ENCODE measurements at regions not wholly inside any gene's neighbourhood (a gene's known extent, or its start where the extent isn't known, plus 50 kb on each side); places are given as distances from the start of the nearest gene placed in this dataset.
A peak's percentile ranks its signal among the peaks of the same experiment; 100 is the strongest.

DNA sequence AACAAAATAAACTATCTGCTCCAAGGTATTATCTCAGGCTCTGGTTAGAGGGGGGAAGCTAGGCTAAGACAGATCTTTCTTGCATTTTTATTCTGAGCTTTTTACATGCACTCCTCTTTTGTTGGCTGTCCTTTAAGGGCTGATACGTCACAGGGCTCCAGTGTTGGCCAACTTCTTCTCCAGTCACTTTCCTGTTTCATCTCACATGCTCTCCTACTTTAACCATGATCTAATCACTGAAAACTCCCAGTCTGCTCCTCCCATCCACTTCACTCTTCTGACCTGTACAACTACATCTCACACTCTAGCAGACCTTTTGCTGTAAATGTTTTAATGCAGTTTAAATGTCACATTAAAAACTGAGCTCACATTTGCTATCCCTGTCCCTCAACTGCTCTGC lies 510.0 kb upstream of the KLF12 start:
- DNase-seq = no peak

DNA sequence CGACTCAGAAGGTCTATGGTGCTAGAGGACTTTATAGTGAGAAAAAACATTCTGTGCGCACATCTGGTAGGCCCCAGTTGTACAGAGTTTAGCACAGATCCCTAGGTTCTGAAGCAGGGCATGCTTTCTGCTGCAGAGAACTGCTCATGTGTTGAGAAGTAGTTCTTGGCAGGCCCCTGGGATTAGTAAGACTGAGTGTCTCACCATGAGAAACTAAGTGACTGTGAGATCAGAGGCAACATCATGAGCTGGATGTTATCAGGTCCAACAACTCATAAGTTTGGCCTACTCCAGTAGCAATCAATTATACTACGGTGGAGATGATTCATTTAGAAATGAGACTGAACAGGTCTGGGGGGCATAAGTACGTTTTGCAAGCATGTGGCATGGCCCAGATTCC lies 507.4 kb upstream of the KLF12 start:
- DNase-seq = no peak

DNA sequence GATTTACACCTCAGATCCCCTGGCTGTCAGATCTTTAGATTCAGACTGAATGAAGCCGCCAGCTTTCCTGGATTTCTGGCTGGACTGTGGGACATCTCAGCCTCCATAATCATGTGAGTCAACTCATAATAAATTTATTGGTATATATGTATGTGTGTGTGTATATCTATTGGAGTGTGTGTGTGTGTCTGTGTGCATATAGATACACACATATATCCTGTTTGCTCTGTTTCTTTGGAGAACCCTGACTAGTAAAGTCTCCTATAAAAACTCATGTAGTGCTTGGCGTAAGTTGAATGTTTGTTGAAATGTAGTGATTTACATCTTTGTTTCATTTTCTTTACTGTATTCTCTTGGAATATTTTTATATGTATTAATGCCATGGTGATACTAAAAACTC lies 499.5 kb upstream of the KLF12 start:
- no peak for DNase-seq

DNA sequence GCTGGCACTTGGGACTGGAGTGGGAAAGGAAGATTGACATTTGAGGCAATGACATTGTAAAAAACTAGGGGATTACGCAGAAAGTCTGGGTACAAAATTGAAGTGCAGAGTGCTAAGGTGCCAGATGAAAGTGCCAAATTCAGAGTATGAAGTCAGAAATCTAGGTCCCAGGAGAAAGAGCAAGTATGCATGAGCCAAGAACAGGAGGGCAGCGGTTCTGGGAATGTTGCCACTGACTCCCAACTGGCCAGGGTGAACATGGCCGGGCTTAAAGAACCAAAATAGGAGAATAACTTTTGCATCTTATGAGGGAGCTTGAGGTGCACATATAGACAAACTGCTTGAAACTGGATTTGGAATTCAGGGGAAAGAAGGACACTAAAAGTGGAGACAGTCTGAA lies 495.8 kb upstream of the KLF12 start:
- DNase-seq = no peak

DNA sequence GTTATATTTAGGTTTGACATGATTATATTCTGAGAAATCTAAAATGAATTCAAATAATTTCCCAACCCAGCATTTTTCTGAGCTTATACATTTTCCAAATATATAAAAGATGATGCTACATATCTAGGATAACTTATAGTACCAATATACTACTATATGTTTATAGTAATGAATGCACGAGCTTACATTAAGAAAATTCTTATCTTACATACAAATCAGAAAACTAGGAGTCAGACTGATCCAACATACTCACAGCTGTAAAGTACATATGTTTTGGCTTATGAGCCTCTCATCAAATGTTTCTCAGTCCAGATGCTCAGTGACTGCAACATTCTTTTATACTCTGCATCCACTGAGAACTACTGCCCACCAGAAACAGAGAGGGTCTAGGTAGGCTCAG lies 491.3 kb upstream of the KLF12 start:
- DNase-seq = no peak

DNA sequence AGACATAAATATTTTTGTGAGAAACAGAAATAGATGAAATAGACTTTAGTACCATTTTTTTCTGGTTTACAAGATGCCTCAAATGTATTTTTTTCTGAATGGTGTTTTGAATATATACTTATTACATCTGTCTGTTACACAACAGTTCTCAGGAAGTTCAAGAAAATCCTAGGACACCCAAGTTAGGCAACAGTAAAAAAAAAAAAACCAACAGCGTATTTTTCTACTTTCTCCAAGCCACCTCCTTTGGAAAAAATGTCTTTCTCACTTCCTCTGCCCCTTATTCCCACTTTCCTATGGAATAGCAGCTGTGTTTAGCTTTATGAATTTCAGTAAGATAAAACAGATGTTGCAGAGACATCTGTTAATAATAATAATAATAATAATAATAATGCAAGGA lies 489.6 kb upstream of the KLF12 start:
- no peak for DNase-seq

DNA sequence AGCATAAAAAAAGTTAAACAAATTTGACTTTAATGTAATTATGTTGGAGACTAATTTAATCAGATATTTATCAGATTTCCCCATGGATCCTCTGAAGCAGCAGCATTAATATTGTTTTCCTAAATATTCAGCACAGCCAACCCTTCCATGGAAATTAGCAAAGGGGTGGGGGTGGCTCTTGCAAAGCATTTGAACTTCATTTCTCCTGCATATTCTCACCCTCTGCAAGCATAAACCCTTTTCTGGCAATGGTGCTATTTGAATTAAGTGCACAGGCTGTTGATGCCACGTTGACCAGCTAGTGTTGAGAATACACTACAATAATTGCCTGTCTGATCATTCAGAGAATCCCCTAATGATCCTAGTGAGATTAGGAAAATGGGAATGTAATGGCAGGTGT lies 488.1 kb upstream of the KLF12 start:
- DNase-seq = no peak

DNA sequence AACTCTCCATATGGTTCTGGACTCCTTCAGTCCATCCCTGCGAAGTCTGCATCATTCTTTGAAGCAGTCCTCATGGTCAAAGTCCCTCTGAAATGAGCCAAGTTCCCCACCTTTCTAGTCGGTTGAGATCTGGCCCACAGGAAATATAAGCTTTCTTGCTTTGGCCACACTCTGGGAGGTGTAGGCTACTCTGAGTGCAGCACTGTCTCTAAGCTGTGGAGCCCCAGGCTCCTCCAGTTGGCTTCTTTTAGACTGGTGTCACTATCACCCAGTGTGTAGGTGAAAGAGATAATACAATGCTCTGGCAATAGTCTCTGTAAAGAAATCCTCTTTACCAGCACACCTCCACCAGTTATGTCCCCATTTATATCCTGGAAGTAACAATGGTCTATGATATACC lies 486.5 kb upstream of the KLF12 start:
- DNase-seq = no peak

DNA sequence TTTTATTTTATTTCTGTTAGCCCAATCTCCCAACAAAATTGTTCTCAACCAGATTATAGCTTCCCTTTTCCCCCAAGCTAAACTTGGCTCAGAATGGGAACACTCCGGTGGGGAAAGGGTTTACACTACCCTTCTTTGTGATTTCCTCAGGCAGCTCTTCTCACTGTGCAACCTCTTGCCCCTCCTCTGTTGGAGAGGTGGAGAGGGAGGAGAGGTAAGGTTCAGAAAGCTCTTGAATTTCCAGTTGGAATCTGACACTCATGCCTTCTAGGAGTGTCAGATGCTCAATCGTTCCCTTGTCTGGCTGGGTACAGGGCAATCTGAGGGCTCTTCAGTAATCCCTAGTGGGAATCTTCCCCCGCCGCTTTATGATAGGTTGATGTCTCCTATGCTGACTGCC lies 486.1 kb upstream of the KLF12 start:
- DNase-seq = no peak

DNA sequence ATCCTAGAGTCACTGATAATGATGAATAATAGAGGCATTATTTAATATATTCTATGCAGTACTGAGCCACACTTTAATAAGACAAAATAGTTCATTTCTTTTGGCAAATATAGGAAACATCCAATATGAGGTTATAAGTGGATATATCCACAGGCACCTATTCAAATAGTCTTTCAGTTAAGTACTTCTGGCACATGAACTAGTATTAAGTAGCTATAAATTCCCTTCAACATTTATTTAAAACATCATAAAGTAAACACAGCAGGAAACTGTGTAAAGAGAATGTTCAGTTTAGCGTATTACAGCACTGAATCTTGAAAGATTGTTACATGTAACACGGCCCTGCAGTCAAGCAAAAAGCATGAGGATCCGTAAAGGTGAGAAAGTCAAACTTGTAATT lies 463.3 kb upstream of the KLF12 start:
- DNase-seq = no peak

DNA sequence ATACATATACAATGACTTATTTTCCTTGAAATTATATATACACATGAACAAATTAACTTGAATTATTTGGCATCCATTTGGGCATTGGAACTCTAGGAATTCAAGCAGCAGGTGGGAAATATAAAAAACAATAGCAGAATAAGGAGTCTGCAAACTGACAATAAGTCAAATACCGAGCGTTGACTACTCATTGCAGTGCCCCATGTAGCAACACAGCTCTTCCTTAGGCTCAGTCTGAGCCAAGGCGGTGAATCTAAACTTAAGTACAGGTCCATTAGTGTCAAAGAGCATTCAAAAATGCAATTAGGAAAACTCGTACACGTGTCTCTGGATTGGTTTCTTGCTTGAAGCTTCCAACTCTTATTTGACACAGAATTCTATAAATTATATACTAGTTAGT lies 462.5 kb upstream of the KLF12 start:
- no peak for DNase-seq

DNA sequence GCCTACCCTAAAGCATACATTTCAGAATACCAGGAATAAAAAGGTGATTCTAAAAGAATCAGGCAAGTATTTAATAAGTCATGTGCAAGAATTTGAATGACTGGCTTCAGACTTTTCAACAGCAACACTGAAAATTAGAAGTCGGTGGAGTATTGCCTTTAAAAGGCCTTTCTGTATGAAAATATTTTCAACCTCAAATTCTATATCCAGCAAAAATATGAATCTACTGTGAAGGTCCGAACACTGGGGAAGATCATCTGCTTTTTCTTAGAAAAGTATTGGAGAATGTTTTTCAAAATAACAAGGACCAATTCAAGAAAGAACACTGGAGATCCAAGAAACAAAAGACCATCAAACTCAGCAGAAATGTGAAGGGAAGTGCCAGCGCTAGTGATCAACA lies 459.5 kb upstream of the KLF12 start:
- no peak for DNase-seq

DNA sequence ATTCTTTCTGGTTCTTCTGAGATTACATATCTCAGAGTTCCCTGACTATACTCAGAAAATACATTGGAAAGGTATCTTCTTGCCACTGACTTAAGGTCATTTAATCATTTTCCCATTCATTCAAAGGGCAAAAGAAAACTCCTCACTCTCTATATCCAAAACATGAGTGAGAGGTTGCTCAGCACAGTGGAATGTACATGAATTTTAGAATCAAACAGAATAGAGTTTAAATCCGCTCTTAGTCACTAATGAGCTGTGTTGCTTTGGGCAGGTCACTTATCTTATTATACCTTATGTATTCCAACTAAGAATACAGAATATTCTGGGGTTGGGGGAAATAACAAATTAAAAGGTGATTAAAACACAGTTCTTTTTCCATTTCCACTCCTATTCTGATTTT lies 452.6 kb upstream of the KLF12 start:
- DNase-seq = no peak

DNA sequence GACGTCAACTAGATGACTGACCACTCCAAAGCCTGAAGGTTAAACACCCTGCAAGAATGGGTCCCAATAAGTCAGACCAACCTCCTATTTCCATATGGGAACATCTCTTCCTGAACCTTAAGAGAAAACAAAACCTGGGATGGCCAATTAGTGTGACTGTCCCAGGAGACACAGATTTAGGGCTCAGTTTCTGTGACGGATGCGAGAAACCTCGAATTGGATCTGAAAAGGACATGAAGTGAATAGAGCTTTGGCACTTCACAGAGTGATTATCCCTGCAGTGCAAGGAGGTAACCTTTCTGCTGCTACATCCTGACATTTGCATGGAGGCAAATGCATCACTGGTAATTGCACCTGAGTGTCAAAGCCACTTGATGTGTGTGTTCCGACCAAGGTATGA lies 442.2 kb upstream of the KLF12 start:
- DNase-seq = no peak

DNA sequence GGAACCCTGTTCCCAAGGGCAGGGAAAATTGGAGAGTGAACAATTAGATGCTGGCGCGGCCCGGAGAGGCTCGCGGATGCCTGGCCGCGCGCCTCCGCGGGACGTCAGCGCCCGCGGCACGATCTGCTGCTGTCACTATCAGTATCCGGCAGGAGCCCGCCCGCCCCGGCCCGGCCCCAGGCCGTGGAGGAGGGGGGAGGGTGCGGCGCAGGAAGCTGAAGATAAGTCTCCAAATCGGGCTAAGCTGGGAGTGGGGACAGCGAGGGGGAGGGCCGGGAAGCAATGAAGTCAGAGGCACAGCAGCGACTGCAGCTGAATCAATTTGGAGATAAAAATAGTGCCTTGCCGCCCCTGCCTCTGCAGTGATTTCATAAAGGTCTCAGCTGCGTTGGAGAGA lies 441.5 kb upstream of the KLF12 start:
- DNase-seq = peak; percentile 64

DNA sequence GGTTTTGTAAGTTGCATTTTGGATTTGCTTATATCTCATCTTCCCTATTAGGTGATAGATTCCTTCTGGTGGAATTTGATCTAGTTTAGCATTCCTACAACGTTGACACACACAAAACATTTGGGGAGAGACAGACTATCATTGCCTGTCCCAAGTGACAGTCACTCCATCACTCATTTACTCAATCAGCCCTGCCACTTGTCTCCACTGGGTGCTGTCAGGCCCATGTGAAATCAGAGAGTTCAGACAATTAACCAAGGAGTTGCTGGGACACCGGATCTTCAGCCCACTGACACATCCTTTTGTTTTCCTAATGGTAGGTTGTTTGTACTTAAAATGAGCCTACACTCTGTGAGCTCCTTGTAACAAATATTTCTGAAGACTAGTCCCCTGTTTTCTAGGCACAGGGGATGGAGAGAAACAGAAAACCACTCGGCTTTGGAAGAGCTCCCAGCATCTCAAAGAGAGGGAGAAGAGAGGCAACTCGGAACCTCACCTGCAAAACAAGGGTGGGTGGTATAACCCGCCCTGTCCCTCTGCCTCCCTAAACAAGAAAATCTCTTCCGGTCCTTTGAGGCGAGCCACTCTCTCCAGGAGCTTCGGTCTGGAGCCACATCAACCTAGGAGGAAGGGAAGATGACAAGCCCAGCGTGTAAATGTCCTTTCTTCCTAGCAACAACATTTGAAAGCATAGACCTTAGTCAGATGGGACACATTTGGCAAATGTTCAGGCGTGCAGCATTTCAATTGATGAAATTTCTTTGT lies 440.9 kb upstream of the KLF12 start:
- no peak for DNase-seq

DNA sequence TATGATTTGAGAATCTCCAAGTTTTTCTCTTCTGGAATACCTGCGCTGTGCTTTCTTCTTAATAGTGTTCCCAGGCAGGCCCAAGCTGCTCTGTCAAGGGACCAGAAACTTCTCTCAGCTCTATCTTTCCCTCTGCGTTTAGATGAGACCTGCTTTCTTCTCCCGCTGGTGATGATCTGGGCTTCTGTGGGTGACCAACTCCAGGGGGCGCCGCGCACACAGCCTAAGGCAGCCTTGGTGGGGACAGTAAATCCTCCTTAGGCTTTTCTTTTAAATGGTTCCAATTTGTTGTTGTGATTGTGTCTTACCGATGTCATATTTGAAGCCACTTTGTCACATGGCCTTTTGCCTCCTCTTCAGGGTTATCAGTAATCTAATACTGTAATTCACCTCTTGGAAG lies 439.4 kb upstream of the KLF12 start:
- DNase-seq = peak; percentile 39

DNA sequence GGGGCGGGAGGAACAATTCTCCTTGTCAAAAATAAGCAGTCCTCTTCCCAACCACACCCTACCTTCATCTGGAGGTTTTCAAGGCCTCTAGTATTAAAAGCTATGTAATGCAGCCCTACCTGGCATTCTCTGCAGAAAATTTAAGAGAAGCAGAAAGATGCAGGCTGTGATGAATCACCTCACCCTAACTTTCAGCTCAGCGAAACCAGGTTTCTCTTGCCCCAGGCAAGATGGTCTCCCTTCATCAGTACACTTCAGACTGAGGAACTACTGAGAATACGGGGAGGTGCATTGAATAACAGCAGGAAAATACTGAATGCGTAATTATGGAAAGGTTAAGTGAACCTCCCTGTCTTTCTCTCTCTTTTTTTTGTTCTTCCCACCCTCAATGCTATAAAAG lies 437.6 kb upstream of the KLF12 start:
- DNase-seq = no peak

DNA sequence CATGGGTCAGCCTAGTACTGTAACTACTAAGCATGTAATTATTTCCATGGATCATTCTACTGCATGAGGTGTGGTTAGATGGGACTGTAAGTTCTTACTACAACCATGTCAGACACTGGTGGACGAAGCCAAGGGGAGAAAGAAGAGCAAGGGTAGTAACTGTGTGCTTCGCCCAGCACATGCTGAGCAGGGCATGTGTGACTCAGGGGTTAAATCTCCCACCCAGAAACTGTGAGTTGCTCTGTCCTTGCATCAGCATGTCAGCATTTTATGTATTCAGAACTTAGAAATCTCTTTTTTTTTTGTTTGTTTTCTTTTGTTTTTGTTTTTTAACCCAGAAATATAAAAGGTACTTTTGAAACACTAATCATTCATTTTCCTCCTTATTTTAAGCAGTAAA lies 436.6 kb upstream of the KLF12 start:
- no peak for DNase-seq

DNA sequence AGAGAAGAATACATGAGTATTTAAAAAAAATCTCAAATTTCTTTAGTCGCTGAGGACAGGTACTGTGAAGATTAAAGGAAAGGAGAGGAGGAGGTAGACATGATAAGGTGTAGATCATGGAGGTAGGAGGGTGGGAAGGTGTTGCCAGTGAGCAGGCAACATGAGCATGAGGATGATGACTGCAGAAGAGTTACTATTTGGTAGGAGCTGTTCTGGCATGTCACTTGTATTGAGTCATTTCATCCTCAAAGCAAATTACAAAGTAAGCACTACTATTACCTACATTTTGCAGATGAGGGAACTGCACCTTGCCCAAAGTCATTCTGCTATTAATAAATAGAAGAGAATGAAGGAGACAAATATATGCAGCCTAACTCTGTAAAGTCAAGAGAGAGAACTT lies 435.8 kb upstream of the KLF12 start:
- no peak for DNase-seq

DNA sequence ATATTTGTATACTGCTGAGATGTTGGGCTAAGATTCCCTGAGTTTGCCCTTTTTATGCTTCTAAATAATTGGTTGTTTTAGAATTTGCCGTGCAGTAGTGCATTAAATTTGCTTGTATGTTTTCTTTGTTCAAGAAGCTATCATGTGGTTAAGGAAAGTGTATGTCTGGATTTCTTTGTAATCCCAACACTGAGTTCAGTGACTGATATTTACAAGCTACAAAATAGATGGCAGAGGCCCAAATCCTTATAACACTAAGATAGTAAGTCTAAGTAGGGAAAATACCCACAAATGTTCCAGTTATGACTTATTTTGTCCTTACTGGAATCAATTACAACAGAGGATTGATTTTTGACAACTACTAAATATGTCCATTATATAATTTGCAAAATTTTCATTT lies 435.0 kb upstream of the KLF12 start:
- DNase-seq = no peak

DNA sequence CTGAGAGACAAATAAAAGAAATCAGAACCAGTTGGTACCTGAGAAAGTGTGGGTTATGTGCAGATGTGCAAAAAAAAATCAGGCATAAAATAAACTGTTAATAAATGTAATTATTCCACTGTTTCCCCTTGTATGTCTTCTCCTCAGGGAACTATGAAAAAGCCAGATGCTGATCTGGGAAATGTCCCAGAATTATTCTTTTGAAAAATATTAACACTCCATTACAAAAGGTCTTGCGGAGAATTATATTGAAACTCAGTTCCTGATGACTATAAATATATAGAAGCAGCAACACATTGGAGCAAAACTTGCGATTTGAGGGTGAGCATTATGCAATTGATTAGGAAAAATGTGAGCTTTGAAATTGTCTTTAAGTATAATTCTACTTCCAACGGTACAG lies 433.3 kb upstream of the KLF12 start:
- no peak for DNase-seq

DNA sequence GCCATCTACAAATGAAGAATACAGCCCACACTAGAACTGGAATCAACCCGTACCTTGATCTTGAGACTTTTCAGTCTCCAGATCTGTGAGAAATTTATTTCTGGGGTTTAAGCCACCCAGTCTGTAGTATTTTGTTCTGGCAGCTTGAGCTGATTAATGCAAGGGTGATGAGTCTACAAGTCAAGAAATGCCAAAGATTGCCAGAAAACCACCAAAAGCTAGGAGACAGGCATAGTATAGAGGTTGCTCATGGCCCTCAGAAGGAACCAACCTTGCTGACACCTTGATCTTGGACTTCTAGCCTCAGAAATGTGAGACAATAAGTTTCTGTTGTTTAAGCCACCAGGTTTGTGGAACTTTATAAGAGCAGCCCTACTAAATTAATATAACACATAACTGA lies 428.2 kb upstream of the KLF12 start:
- DNase-seq = no peak

DNA sequence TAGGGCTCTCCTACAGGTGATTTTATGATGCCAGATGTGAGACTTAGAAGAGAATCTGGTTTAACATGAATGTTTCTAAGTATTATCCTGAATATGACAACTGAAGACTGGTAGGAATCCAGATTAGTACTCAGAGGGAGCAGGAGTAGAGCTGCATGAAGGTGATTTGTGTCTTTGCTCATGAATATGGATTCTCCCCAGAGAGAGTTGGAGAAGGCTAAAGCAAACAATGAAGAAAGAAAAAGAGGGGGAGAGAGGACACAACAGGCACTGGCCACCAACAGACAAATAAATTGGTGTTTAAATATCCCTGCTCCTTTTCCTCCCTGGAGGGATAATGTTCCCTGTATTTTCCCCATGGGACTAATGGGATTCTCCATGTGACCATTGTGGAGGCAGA lies 427.0 kb upstream of the KLF12 start:
- DNase-seq = no peak

DNA sequence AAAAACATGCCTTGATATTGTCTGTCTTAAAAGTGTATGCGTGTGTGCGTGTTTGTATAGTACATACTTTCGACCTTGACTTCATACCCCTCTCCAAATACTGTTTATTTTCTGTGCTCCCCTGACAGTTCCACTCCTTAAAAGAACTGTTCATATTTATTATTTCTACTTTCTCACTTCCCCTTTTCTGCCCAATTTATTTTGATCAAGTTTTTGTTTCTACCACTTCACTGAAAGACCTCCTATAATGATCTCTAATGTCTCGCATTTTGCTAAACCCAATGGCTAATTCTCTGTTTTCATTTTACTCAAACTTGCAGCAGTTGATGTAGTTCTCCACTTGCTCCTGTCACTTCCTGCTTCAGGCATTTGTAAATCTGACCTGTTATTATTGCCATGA lies 426.1 kb upstream of the KLF12 start:
- DNase-seq = no peak

DNA sequence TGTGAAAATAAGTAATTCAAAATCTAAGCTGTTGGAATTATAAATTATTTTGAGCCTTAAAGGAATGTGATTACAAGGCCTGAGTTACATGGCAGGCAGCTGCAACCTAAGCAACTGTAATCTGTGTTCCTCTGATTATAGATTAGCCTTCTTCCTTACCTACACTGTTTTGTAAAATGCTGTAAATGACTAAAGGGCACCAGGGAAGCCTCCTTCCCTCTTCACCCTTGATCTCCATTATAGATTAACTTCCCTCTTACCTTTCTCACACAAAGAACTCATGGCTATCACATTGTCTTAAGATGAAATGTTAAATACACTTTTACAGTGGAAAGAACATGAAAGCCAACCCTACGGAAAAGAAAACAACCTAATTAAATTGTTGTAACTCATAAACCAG lies 423.7 kb upstream of the KLF12 start:
- no peak for DNase-seq

All from stimulated activated CD8-positive, alpha-beta memory T cell treated with anti-CD3 and anti-CD28 coated beads, Interleukin-4, amount 100 ng/mL, for 48 hours (primary cell).